Peyer's patch (tissue), 4 donors: ENCODE measurements at regions not wholly inside any gene's neighbourhood (a gene's known extent, or its start where the extent isn't known, plus 50 kb on each side); places are given as distances from the start of the nearest gene placed in this dataset.

Source experiments
- DNase-seq, 3 donors: peaks; one replicate each; pipeline ENCODE4 v3.0.0-alpha.2; 2017 to 2019
- H3K27ac ChIP-seq, 4 donors: fragments of 200-600 bp; sonication (generic); one replicate each; pipeline ENCODE4 v1.5.1; 2016 to 2019
- H3K27me3 ChIP-seq, 2 donors: fragments of 200-600 bp; sonication (generic); one replicate each; pipeline ENCODE4 v1.5.1; 2019
- H3K36me3 ChIP-seq, 3 donors: fragments of 200-600 bp; sonication (generic); one replicate each; pipeline ENCODE4 v1.5.1; 2016 to 2019
- H3K4me1 ChIP-seq, 4 donors: fragments of 200-600 bp; sonication (generic); one replicate each; pipeline ENCODE4 v1.5.1; 2016 to 2019
- H3K4me3 ChIP-seq, 4 donors: fragments of 200-600 bp; sonication (generic); 1 replicate in 3 of 4; 2 replicates in 1 of 4; pipeline ENCODE4 v1.5.1; 2016 to 2019; ENCODE audit warnings: mild to moderate bottlenecking in 1 of 4
- H3K9me3 ChIP-seq, 4 donors: fragments of 200-600 bp; sonication (generic); one replicate each; pipeline ENCODE4 v1.5.1; 2016 to 2019; ENCODE audit warnings: mild to moderate bottlenecking in 1 of 4
- CTCF ChIP-seq, 6 experiments: fragments of 450-650 bp in 4 of 6; fragments of 200-600 bp in 2 of 6; sonication (generic) in 1 of 6; IDR thresholded peaks; one replicate each; pipeline ENCODE4 v1.5.1; 2017 to 2019; ENCODE audit warnings: antibody characterized with exemption in 6 of 6, mild to moderate bottlenecking in 3 of 6, moderate library complexity in 1 of 6
- POLR2A ChIP-seq, 2 donors: fragments of 450-650 bp; IDR thresholded peaks; one replicate each; pipeline ENCODE4 v1.5.1; 2017; ENCODE audit warnings: antibody characterized with exemption in 2 of 2, mild to moderate bottlenecking in 2 of 2, moderate library complexity in 2 of 2

- no peaks in the 10 kb centered on the region for H3K36me3 ChIP-seq
- H3K4me3 ChIP-seq: no peak overlapping the region
- no peaks in the 10 kb centered on the region for H3K27me3 ChIP-seq
- DNase-seq: no peak
- peaks cover 0 to 7% (median 0%) of the 10 kb centered on the region in 4 donors for H3K4me1 ChIP-seq
- H3K9me3 ChIP-seq: no peaks in the 10 kb centered on the region
- H3K27ac ChIP-seq: no peak overlapping the region
- TF ChIP-seq POLR2A (IDR thresholded peaks at IDR 0.05) (no peak), CTCF (IDR thresholded peaks at IDR 0.05) (no peak)
Measured at GRCh38 chr1:172972258-172972657, 78.5 kb downstream of the TNFSF18 start.

DNA sequence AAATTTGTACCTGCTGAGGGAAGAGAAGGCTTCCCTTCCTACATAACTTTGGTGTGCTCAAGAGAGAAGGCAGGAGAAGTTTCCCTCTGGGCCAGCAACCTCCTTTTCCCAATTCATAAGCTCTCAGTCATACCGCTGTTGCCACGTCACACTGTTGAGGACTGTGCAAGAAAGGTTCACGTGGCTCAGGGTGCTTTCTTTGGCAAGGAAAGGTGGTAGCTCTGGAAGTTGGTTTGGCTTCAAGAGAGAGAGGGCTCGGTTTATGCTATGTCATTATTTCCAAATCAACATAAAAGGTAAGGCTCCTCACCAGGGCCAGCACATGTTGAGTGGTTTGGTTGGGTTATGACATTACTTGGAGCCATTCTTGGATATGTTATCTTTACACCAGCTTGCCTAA is 77.3 kb downstream of the TNFSF18 start:
- DNase-seq: no peak

DNA sequence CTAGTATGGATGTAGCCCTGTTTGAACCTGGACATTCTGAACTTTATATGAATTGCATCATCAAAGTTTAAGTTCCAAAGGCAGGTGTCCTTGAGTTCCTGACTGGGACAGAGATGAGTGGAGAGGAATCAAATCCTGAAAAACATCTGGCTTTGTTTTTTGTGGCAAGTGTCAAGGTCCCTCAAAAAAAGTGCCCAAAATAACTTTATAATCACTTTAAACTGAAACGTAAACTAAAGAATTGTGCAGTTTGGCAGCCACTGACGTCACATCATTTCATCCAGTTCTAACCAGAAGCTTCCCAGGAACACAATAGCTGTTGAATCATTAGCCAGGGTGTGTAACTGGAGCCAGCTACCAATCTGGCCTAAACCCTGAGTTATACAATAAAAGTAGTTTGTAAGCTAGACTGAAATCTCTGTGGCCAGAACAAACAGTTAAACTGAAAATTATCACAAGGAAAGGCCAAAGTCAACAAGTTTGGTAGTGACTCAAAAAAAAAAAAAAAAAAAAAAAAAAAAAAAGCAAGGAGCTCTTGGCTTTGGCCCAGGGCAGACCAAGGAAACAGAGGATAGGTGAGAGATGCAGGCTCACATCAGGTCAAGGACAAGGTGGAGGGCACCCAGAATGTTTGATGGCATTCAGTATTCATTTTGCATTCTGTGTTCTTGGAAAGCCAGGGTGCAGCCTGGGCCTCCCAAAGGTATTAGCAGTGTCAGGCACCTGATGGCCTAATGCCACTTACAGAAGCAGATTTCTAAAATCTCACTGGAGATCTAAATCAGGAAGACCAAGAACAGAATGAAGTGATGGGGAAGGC is 74.3 kb downstream of the TNFSF18 start:
- H3K27me3 ChIP-seq: no peaks in the 10 kb centered on the region

More for the DNA sequence above, 77.3 kb downstream of the TNFSF18 start:
- Histone ChIP-seq H3K4me3 (no peak overlapping the region), H3K27ac (no peak overlapping the region), H3K9me3 (no peaks in the 10 kb centered on the region), H3K4me1 (peaks cover 0 to 7% (median 0%) of the 10 kb centered on the region in 4 donors), H3K27me3 (no peaks in the 10 kb centered on the region), H3K36me3 (no peaks in the 10 kb centered on the region)
- no peak for TF ChIP-seq POLR2A (IDR thresholded peaks at IDR 0.05)
- TF ChIP-seq CTCF (IDR thresholded peaks at IDR 0.05): no peak

GRCh38 chr1:172977296-172978017 is 73.3 kb downstream of the TNFSF18 start:
- DNase-seq: no peak
- no peaks in the 10 kb centered on the region for H3K9me3 ChIP-seq
- no peaks in the 10 kb centered on the region for H3K27me3 ChIP-seq
- peaks cover 0 to 7% (median 0%) of the 10 kb centered on the region in 4 donors for H3K4me1 ChIP-seq
- H3K4me3 ChIP-seq: no peak overlapping the region
- no peak overlapping the region for H3K27ac ChIP-seq
- H3K36me3 ChIP-seq: no peaks in the 10 kb centered on the region
- TF ChIP-seq CTCF (IDR thresholded peaks at IDR 0.05) (no peak), POLR2A (IDR thresholded peaks at IDR 0.05) (no peak)

More for the DNA sequence above, 74.3 kb downstream of the TNFSF18 start:
- peak overlapping the region in 1 of 4 donors; percentile 14 for H3K27ac ChIP-seq
- TF ChIP-seq CTCF (IDR thresholded peaks at IDR 0.05) (no peak), POLR2A (IDR thresholded peaks at IDR 0.05) (no peak)
- H3K4me1 ChIP-seq: peaks cover 0 to 7% (median 0%) of the 10 kb centered on the region in 4 donors
- DNase-seq: no peak
- no peaks in the 10 kb centered on the region for H3K9me3 ChIP-seq
- no peaks in the 10 kb centered on the region for H3K36me3 ChIP-seq
- H3K4me3 ChIP-seq: no peak overlapping the region

DNA sequence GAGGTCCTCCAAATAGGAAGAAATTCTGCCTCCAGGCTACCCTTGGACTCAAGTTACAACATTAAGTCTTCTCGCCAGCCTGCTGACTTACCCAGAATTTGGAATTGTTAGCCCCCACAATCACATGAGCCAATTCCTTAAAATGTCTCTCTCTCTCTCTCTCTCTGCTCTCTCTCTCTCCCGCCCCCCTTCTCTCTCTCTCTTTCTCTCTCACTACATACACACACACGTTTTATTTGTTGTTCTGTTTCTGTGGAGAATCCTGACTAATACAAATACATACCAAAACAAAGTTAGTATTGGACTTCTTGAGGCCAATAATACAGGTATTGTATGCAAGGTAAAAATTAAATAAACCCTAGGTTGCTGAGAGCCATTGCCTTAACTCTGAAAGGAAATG is 72.1 kb downstream of the TNFSF18 start:
- Histone ChIP-seq H3K4me3 (no peak overlapping the region), H3K36me3 (no peaks in the 10 kb centered on the region), H3K27ac (no peak overlapping the region), H3K27me3 (no peaks in the 10 kb centered on the region), H3K4me1 (peaks cover 0 to 7% (median 0%) of the 10 kb centered on the region in 4 donors), H3K9me3 (no peaks in the 10 kb centered on the region)
- no peak for TF ChIP-seq CTCF (IDR thresholded peaks at IDR 0.05)
- no peak for TF ChIP-seq POLR2A (IDR thresholded peaks at IDR 0.05)
- DNase-seq: no peak
